ENCODE measurements at regions not wholly inside any gene's neighbourhood (a gene's known extent, or its start where the extent isn't known, plus 50 kb on each side); places are given as distances from the start of the nearest gene placed in this dataset.

DNA sequence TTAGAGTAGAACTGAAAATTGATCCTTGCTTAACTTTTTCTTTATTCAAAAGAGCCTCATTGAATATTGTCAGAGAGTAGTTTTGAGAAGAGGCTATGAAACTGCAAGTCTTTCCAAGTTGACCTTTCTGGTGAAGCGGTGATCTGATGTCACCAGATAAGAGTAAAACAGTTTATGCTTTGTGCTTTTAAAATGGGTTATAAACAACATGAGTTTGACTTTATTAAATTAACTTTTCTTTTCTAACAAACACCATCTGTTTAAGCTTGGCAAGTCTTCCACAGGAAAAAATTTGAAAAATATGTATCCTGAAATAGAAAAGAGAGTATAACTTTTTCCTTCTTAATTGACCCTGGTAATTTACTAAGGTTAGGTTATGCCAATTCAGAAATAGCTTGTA, 408.7 kb upstream of the NOVA1 start:
- no peak for DNase-seq

GRCh38 chr14:27008187-27008586, 410.4 kb upstream of the NOVA1 start:
- no peak for DNase-seq

DNA sequence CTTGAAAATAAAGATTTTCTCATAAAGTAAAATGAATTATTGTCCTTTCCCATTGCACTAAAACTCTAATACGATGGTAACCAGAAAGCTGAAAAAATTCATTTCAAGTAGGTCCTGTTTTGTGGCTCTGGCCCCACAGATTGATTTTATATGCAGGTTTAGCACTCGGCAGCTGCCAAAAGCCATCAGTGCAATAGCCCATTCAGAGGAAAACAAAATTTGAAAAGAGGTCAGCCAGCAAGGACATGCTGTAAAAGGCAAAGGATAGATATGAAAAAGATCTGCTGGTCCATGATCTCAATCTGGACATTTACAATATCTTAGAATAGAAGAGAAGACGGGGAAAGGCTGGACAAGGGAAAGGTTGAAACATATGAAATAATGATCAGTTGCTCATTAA, 414.8 kb upstream of the NOVA1 start:
- DNase-seq: no peak

GRCh38 chr14:27013678-27014077, 415.8 kb upstream of the NOVA1 start:
- DNase-seq: no peak

DNA sequence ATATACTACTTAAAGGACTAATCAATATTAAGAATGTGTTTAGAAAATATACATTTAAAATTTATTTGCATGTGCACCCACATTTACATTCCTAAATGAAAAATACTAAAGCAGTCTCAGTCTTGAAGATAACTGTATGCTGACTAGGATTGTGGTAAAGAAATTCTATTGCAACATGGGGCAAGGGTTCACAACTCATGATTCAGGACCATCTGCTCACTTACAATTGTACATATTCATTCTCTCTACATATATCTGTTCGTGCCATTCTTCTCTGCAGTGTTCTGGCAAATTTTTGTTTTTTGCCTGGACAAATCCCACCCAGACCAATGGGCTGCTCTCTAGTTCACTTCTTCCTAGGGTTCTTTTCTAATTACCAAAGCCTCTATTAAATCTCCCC, 417.2 kb upstream of the NOVA1 start:
- no peak for DNase-seq

GRCh38 chr14:27025648-27026047, 427.8 kb upstream of the NOVA1 start:
- no peak for DNase-seq

GRCh38 chr14:27026097-27026496, 428.3 kb upstream of the NOVA1 start:
- DNase-seq: no peak

DNA sequence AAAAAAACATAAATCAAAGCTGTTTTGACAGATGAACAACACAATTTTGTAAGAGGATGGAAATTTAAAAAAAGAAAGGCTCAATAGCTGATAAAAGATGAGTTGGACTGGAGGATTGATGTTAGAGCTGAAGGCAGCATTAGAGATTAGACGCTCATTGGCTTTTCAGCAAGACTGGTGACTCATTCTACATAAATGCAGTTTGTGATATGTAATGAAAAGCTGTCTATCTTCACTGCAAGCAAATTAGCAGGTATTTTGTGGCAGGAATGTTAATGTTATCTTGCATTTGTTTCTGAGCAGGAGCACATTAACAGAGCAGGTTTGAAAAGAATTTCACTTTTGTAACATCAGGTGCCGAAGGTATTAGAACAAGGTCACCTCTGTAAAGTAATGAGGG, 442.7 kb upstream of the NOVA1 start:
- no peak for DNase-seq

GRCh38 chr14:27049701-27050100, 451.9 kb upstream of the NOVA1 start:
- no peak for DNase-seq

DNA sequence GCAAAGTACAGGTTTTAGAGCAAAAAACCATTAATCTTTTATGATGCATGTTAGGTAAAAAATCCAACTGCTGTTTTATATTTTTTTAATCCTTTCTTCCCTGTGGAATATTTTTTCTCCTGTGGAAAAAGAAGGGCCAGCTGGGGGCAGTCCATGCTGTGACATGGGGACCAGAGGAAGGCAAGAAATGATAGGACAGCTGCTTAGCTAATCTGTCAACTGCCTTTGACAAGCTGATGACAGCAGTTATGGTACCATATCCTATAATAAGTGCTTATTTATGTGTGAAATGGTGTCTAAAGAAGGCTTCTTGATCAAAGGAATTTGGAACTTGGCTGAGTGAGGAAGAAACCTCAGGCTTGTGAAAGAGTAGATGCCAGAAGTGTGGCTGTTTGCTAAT, 452.4 kb upstream of the NOVA1 start:
- no peak for DNase-seq

DNA sequence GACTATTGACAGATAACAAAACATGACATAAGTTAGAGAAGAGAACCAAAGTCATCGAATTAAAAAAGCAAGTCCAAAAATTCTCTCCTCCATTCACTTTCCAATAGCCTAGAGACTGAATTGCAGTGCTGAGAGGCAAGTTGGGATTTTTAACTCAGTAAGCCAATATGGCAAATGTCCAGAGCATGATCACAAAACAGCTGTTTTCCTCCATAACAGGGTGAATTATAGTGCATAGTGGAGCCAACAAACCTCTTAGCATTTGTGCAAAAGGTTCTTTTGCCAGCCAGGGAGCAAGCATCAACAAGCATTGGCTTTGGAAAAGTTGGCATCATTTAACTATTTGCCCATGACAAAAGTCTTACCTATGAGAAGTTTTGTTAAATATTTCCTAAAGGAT, 458.8 kb upstream of the NOVA1 start:
- DNase-seq: no peak

DNA sequence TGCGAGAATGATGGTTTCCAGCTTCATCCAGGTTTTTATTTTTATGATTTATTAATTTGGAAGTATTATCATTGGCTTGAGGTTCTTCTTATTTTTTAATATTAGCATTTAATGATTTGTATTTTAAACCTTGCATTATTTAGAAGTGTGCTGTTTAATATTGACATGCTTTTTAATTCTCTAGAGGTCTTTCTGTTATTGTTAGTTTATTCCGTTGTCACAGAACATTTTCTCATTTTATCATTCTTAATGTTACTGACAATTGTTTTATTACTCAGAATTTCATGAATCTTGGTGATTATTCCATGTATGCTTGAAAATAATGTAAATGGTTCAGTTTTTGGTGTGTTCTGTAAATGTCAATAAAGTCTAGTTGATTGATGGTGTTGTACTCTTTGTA, 463.5 kb upstream of the NOVA1 start:
- DNase-seq: no peak

GRCh38 chr14:27063959-27064358, 466.1 kb upstream of the NOVA1 start:
- DNase-seq: no peak

DNA sequence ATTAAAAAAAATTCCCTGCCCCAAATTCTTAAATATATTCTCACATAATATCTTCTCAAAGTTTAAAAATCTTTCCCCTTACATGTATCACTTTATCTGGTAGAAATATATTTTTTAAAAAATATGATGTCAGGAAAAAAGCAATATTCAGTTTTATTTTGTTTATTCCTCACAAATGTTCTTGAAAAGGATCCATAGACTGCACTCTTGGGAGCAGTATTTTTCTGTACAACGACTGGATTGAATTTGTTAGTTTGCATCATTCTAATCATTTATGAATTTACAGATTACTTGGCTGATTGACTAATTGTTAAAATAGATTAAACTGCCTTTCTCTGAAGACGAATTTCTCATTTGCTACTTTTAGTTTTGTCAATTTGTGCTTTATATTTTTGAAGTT, 468.1 kb upstream of the NOVA1 start:
- no peak for DNase-seq

GRCh38 chr14:27067961-27068360, 470.1 kb upstream of the NOVA1 start:
- no peak for DNase-seq

- no peak for DNase-seq
These were observed 474.8 kb upstream of the NOVA1 start for GRCh38 chr14:27072589-27072988.

DNA sequence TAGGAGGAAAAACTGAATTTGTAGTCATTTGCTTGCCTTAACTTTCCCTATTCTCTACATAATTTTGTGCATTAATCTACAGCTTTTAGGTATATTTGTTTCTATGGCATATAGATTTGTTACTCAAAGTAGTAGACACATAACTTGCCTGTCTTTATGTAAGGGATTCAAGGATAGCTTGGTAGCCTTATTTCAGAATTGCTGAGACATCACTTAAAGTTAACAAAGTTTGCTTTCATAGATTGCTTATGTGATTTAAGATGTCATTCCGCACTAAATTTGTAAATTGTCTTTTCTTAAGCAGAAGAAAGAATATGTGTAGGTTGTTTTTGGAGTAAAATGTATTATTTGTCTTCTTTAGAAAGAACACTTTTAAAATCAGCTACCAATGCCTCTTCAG, 477.7 kb upstream of the NOVA1 start:
- DNase-seq: no peak

GRCh38 chr14:27077214-27077613, 479.4 kb upstream of the NOVA1 start:
- no peak for DNase-seq

GRCh38 chr14:27077710-27078109, 479.9 kb upstream of the NOVA1 start:
- DNase-seq: no peak

DNA sequence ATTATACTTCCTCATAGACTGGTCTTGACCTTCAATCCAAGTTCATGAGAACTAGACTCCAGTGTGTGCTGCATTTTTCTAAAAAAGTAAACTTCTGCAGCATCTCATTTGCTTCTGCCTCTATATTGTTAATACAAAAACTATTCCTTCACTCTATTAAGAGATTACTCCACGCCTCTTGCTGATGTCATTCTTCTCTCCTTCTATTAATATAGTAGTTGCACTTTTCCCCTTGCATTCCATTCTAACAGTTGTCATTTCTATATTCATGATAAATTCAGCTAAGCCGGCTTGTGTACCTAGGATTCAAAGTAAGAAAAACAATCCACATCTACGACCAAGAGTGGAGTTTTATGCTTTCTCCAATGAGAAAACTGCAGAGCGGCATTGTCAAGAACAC, 480.4 kb upstream of the NOVA1 start:
- no peak for DNase-seq

GRCh38 chr14:27079716-27080115, 481.9 kb upstream of the NOVA1 start:
- no peak for DNase-seq

GRCh38 chr14:27085500-27085899, 487.7 kb upstream of the NOVA1 start:
- no peak for DNase-seq

- no peak for DNase-seq
These were observed 492.9 kb upstream of the NOVA1 start for GRCh38 chr14:27090716-27091115.

- no peak for DNase-seq
These were observed 494.1 kb upstream of the NOVA1 start for GRCh38 chr14:27091973-27092372.

- DNase-seq: no peak
These were observed 498.3 kb upstream of the NOVA1 start for GRCh38 chr14:27096091-27096490.

- DNase-seq: no peak
These were observed 500.6 kb upstream of the NOVA1 start for GRCh38 chr14:27098451-27098850.
